PFSK-1 (cell line): ENCODE measurements at regions not wholly inside any gene's neighbourhood (a gene's known extent, or its start where the extent isn't known, plus 50 kb on each side); places are given as distances from the start of the nearest gene placed in this dataset.

ENCODE experiments used
- FOXP2 ChIP-seq: optimal IDR thresholded peaks from 2 replicates; pipeline ENCODE3; 2011; ENCODE audit warnings: borderline replicate concordance, control low read depth, inconsistent platforms; ENCODE audit not compliant: insufficient read depth; ENCODE audit errors: extremely low read length, extremely low read depth
- POLR2AphosphoS5 ChIP-seq: IDR thresholded peaks from 2 replicates; pipeline ENCODE4 v1.6.1; 2012; ENCODE audit warnings: low read depth, mild to moderate bottlenecking, control low read depth, low read length, moderate library complexity
- SIN3A ChIP-seq: IDR thresholded peaks from 2 replicates; pipeline ENCODE4 v1.6.1; 2012; ENCODE audit warnings: mild to moderate bottlenecking, low read length, moderate library complexity, borderline replicate concordance; ENCODE audit not compliant: insufficient read depth
- TAF1 ChIP-seq: IDR thresholded peaks from 2 replicates; pipeline ENCODE4 v1.6.1; 2012; ENCODE audit warnings: low read length, control low read depth, borderline replicate concordance; ENCODE audit not compliant: insufficient read depth
- TF ChIP-seq, protein P1 (sequence below), 2 experiments: IDR thresholded peaks; 2 replicates each; pipeline versions ENCODE4 v1.6.1 to v1.8.0; 2011 to 2012; ENCODE audit warnings: low read depth in 2 of 2, low read length in 2 of 2, control low read depth in 1 of 2, inconsistent platforms in 1 of 2, mild to moderate bottlenecking in 1 of 2, moderate library complexity in 1 of 2; ENCODE audit not compliant: insufficient read depth in 1 of 2

DNA sequence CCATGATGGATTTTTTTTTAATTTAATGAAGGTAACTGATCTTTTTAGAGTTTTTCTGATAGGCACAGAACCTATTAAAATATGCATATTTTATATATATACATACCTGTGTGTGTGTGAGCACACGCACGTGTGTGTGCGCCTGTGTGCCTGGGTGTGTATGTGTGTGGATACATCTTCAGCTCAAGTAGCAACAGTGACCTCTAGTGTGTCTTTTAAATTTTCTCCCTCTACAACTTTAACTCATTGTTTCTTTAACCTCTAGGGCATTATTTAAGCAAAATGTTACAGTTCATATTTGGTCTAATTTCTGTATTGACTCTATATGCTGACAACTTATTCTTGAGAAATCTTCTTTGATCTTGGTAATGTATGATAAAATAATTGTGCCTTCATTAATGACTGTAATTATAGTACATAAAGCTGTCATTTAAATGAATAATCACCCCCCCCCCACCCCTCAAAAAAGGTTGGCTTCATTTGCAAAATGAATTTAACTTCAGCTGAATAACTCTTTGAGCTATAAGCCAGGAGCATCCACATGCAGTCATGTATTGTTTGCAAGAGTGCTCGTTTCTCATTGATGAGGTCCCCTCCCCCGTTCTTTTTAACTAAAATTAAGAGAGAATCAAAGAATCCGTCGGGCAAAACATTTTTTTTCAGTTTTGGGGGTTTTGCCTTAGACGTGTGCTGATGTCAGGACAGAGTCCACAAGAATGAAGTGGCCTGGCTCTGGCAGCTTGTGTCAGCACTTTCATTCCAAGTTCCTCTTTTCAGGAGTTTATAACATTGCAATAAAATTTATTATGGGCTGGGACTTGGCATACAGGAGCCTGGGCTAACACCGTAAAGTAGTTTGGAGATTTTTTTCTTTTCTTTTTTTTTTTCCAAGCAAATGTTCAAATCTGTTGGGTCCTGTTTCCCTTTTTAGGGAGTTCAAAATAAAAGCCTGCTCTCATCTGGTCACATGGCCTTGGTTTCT lies 80.0 kb downstream of the ETAA1 start:
- TF ChIP-seq SIN3A: no peak
- no peak for TF ChIP-seq POLR2AphosphoS5
- TF ChIP-seq FOXP2: no peak
- no peak for TF ChIP-seq TAF1

DNA sequence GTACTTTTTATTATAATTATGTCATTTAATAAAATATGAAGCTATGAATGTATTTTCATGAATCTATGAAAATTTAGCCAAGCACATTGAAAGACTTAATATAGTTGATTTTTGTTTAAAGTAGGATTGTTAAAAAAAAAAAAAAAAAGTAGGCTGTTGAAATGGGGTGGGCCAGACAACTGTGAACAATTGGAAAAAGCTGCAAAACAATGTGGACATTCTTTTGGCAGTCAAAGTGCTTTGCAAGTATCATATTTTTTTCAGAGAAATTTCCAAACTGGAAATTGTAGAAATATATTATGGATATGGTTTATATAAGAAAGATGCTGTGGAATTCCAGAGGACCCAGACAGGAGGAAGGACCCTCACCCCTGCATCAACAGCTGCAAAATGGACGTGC lies 82.1 kb downstream of the ETAA1 start:
- TF ChIP-seq SIN3A: no peak
- TF ChIP-seq, protein P1, sequence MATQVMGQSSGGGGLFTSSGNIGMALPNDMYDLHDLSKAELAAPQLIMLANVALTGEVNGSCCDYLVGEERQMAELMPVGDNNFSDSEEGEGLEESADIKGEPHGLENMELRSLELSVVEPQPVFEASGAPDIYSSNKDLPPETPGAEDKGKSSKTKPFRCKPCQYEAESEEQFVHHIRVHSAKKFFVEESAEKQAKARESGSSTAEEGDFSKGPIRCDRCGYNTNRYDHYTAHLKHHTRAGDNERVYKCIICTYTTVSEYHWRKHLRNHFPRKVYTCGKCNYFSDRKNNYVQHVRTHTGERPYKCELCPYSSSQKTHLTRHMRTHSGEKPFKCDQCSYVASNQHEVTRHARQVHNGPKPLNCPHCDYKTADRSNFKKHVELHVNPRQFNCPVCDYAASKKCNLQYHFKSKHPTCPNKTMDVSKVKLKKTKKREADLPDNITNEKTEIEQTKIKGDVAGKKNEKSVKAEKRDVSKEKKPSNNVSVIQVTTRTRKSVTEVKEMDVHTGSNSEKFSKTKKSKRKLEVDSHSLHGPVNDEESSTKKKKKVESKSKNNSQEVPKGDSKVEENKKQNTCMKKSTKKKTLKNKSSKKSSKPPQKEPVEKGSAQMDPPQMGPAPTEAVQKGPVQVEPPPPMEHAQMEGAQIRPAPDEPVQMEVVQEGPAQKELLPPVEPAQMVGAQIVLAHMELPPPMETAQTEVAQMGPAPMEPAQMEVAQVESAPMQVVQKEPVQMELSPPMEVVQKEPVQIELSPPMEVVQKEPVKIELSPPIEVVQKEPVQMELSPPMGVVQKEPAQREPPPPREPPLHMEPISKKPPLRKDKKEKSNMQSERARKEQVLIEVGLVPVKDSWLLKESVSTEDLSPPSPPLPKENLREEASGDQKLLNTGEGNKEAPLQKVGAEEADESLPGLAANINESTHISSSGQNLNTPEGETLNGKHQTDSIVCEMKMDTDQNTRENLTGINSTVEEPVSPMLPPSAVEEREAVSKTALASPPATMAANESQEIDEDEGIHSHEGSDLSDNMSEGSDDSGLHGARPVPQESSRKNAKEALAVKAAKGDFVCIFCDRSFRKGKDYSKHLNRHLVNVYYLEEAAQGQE (IDR thresholded peaks at IDR 0.05; ENCODE audit: insufficient read depth in 1 of 2, low read depth in 2 of 2, low read length in 2 of 2): no peak
- TF ChIP-seq TAF1: no peak
- TF ChIP-seq POLR2AphosphoS5: no peak
- no peak for TF ChIP-seq FOXP2

DNA sequence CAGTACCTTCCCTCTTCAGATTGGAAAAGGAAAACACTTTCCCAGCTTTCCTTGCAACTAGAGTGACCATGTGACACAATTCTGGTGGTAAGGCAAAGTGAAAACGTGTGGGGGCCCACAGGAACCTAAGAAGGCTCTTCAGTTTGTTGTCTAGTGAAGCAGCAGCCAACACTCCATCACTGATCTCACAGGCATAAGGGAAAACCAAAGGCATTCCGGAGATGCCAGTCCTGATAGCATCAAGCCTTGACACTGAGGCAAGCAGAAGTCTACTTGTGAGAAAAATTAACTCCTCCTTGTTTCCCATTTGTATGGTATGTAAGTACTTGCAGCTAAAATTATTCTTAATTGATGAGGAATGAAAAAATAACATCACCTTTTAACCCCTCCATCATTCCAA lies 88.3 kb downstream of the ETAA1 start:
- TF ChIP-seq POLR2AphosphoS5 (no peak), SIN3A (no peak), FOXP2 (no peak), TAF1 (no peak)
- TF ChIP-seq, protein P1 (IDR thresholded peaks at IDR 0.05; ENCODE audit: insufficient read depth in 1 of 2, low read depth in 2 of 2, low read length in 2 of 2): no peak

DNA sequence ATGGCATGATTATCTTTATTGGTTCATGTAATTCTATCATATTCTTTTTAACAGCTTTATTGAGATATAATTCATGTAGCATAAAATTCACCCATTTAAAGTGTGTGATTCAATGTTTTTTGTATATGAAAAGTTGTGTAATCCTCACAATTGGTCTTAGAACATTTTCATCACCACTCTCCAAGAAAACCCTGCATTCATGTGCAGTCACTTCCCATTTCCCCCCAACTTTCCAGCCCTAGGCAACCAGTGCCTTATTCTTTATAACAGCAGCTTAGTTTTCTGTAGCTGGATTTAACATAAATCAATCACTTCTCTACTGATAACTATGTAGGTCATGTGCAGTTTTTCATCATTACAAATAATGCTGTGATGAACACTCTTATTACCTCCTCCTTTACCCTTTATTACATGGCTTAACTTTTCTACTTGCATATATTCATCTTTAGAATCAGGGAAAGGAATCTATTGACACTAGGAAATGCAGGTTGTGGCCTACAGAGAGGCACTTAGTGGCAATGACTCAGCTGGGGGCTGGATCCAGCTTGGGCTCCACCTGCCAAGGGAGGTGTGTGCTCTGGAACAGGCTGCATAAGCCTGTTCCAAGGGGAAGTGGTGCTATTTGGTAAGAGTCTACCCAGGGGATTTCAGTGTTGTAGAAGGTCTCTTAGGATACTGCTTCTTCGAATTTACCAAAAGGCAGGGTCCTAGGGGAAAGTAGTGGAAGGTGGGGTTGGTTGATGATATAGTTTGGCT lies 89.1 kb downstream of the ETAA1 start:
- no peak for TF ChIP-seq POLR2AphosphoS5
- no peak for TF ChIP-seq TAF1
- no peak for TF ChIP-seq FOXP2
- no peak for TF ChIP-seq SIN3A

DNA sequence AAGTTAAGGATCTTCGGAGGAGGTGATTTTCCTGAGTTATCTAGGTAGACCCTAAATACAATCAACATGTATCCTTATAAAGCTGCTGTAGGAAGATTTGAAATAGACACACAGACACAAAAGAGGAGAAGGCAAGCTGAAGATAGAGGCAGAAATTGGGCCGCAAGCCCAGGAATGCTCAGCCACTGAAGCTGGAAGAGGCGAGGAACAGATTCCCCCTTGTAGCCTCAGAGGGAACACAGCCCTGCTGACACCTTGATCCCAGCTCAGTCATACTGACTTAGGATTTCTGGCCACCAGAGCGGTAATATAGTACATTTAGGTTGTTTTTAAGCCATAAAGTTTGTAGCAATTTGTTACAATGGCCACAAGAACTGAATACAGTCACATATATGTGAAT lies 90.9 kb downstream of the ETAA1 start:
- TF ChIP-seq SIN3A (no peak), POLR2AphosphoS5 (no peak), TAF1 (no peak), FOXP2 (no peak)
- TF ChIP-seq, protein P1 (IDR thresholded peaks at IDR 0.05; ENCODE audit: insufficient read depth in 1 of 2, low read depth in 2 of 2, low read length in 2 of 2): no peak

DNA sequence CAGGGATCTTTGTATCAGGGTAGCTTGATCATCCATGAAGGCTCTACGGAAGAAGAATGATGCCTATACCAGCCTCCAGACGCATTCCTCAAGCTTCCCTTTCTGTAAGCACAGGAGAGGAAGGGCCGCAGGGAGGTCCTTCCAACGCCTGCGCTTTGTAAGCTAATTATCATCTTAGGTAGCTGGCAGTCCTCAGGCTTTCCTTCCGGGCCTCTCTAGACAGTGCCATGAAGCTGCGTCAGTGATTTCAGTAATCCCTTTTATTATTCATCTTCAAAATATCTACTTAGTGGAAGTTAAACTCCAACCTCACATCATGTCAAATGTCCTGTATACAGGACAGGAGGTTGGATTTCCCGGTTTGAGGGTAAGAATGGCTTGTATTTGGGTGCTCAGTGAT lies 92.3 kb downstream of the ETAA1 start:
- TF ChIP-seq SIN3A: no peak
- no peak for TF ChIP-seq TAF1
- TF ChIP-seq, protein P1 (IDR thresholded peaks at IDR 0.05; ENCODE audit: insufficient read depth in 1 of 2, low read depth in 2 of 2, low read length in 2 of 2): no peak
- TF ChIP-seq POLR2AphosphoS5: no peak
- TF ChIP-seq FOXP2: no peak
